ENCODE measurements at regions not wholly inside any gene's neighbourhood (a gene's known extent, or its start where the extent isn't known, plus 50 kb on each side); places are given as distances from the start of the nearest gene placed in this dataset.
"Not testable (repeated sequence)": the region's sequence is repeated elsewhere in the genome, so short reads cannot be mapped to it uniquely, and the experiment has no call there.

DNA sequence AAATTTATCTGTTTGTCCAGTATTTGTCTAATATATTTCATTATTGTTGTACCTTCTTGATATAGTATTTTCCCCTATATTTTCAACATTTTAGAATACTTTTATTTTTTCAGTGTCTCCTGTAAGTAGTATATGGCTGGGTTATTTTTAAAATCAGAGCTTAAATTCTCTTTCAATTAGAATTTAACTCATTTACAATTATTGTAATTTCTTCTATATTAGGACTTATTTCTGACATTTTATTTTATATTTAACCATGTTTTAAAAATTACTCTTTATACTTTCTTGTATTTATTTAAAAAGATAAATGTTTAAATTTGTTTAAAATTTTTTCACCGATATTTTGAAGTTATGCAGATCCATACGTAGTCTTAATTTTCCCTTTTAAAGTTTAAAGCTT lies 220.0 kb upstream of the NPVF start:
- TF ChIP-seq POLR2A (IDR thresholded peaks at IDR 0.05; ENCODE audit: low read depth, low read length) (no peak), TAF1 (IDR thresholded peaks at IDR 0.05; ENCODE audit: low read depth, low read length) (no peak), SPI1 (IDR thresholded peaks at IDR 0.05; ENCODE audit: low read depth, low read length) (no peak), PAX5 (IDR thresholded peaks at IDR 0.05; ENCODE audit: insufficient read depth, low read length, severe bottlenecking) (no peak), POLR2AphosphoS5 (IDR thresholded peaks at IDR 0.05; ENCODE audit: low read depth, low read length) (no peak), POU2F2 (IDR thresholded peaks at IDR 0.05; ENCODE audit: low read depth, low read length) (no peak)
- DNase-seq (ENCODE audit: insufficient read length, low spot score) (no peak), FAIRE-seq (no peak)

DNA sequence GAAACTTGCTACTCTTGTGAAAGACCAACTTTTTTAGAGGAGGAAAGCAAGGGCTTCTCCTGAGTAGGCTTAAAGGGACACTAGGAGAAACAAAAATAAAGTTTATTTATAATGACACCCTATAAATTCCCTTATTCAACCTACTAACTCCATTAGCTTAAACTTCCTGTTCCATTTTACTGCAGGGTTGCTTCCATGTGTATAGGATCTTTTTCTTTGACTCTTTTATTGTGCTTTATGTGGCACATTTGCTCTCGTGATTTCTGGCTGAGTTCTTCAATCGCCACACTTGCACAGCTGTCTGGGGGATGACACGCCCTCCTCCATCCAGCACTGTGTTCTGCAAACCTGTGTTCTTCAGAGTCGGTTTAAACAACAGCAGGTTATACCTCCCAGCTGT lies 225.7 kb upstream of the NPVF start:
- TF ChIP-seq POLR2A (IDR thresholded peaks at IDR 0.05; ENCODE audit: low read depth, low read length): no peak
- no peak for TF ChIP-seq SPI1 (IDR thresholded peaks at IDR 0.05; ENCODE audit: low read depth, low read length)
- no peak for TF ChIP-seq POLR2AphosphoS5 (IDR thresholded peaks at IDR 0.05; ENCODE audit: low read depth, low read length)
- TF ChIP-seq PAX5 (IDR thresholded peaks at IDR 0.05; ENCODE audit: insufficient read depth, low read length, severe bottlenecking): no peak
- TF ChIP-seq POU2F2 (IDR thresholded peaks at IDR 0.05; ENCODE audit: low read depth, low read length): no peak
- no peak for TF ChIP-seq TAF1 (IDR thresholded peaks at IDR 0.05; ENCODE audit: low read depth, low read length)
- FAIRE-seq (no peak), DNase-seq (ENCODE audit: insufficient read length, low spot score) (no peak)

DNA sequence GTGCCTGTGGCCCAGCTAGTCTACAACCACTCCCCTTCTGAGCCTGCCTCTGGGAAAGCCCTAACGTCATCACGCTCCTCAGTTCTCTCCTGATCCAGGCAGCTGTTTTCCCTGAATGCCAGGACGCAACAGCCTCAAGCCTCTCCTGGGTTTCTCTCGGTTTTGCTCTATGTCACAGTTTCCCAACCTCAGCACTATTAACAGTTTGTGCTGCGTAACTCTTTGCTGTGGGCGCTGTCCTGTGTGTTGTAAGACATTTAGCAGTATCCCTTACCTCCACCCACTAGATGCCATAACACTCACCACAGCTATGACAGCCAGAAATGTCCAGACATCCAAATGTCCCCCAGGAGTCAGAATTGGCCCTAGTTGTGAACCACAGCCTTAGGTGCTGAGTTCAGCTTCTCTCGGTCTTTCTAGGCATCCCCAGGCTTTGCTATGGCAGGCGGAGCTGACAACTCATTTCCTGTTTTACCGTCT lies 226.3 kb upstream of the NPVF start:
- no peak for DNase-seq (ENCODE audit: insufficient read length, low spot score)
- TF ChIP-seq SPI1 (IDR thresholded peaks at IDR 0.05; ENCODE audit: low read depth, low read length) (no peak), POLR2A (IDR thresholded peaks at IDR 0.05; ENCODE audit: low read depth, low read length) (no peak), POLR2AphosphoS5 (IDR thresholded peaks at IDR 0.05; ENCODE audit: low read depth, low read length) (no peak), POU2F2 (IDR thresholded peaks at IDR 0.05; ENCODE audit: low read depth, low read length) (no peak), TAF1 (IDR thresholded peaks at IDR 0.05; ENCODE audit: low read depth, low read length) (no peak), PAX5 (IDR thresholded peaks at IDR 0.05; ENCODE audit: insufficient read depth, low read length, severe bottlenecking) (no peak)
- no peak for FAIRE-seq

DNA sequence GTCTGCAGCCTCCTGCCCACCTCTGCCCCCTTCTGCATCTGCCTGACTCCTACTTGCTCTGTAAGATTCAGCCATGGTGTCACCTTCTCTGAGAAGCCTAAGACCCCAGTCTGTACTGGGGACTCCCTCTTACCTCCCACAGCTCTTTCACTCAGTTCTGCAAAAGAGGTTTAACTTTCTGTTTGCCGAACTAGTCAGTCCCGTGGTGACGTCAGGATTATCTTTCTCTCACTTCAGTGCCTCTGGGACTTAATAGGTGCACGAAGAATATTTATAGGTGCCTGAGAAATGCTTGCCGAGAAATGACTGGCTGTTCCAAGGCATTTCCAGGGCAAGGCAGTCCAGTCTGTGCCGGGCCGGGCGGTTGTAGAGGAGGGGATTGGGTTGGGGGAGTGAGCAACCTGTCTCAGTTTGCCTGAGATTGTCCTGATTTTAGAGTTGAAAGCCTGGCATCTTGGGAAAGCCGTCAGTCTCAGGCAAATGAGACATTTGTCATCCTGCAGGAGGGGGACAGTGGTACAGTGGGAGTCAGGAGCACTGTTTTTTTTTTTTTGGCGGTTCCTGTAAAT lies 227.5 kb upstream of the NPVF start:
- no peak for DNase-seq (ENCODE audit: insufficient read length, low spot score)
- TF ChIP-seq SPI1 (IDR thresholded peaks at IDR 0.05; ENCODE audit: low read depth, low read length) (no peak), POU2F2 (IDR thresholded peaks at IDR 0.05; ENCODE audit: low read depth, low read length) (no peak), TAF1 (IDR thresholded peaks at IDR 0.05; ENCODE audit: low read depth, low read length) (no peak), POLR2A (IDR thresholded peaks at IDR 0.05; ENCODE audit: low read depth, low read length) (no peak)
- FAIRE-seq: no peak

DNA sequence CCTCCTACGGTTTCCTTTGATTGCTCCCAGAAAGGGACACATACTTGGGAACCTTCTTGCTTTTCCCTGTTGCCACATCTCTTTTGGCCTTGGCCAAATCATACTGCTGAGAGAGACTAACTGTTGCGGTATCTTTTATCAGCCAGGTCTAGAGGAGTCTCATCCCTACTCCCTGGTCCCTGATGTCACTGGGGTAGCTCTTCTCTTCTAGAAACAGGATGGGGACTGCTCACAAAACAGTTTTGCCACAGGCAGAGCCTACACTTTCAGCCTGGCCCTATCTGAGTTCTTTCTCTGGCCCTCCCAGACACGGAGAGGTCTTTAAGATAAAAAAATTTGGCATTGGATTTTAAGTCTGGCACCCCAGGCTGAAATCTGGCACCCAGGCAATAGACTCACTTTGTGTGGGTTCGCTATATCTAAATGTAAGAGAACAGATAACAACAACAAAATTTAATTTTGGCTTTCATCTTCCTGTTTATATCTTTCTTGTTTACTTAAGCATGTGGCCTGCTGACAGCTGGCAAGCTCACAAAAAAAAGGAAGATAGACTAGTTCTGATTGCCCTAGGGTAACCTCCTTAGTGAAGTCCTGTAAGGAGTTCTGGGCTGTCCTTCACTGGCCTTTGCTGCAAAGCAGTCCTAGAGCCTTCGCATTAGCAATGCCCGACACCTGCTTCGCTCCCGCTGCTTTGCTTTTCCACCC lies 228.3 kb upstream of the NPVF start:
- TF ChIP-seq POU2F2 (IDR thresholded peaks at IDR 0.05; ENCODE audit: low read depth, low read length): no peak
- TF ChIP-seq PAX5 (IDR thresholded peaks at IDR 0.05; ENCODE audit: insufficient read depth, low read length, severe bottlenecking): no peak
- no peak for TF ChIP-seq TAF1 (IDR thresholded peaks at IDR 0.05; ENCODE audit: low read depth, low read length)
- TF ChIP-seq SPI1 (IDR thresholded peaks at IDR 0.05; ENCODE audit: low read depth, low read length): no peak
- TF ChIP-seq POLR2A (IDR thresholded peaks at IDR 0.05; ENCODE audit: low read depth, low read length): no peak
- no peak for FAIRE-seq
- no peak for DNase-seq (ENCODE audit: insufficient read length, low spot score)

DNA sequence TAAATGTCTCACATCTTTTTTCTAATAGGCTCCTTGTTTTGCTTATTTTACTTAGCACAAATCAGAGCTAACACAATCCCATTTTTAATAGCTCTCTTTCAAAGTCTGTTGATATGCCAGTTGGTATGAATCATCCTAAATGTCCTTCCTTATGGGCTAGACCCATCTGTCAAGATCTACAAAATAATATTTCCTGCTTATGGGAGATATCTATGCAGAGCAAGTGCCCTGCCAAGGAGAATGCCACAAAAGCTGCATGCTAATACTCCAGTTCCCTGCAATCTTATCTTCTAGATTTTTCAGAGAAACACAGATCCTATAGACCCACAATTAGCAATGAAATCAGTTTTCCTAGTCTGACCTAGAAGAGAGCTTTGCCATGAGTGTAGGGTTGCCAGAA lies 230.8 kb upstream of the NPVF start:
- TF ChIP-seq POU2F2 (IDR thresholded peaks at IDR 0.05; ENCODE audit: low read depth, low read length) (no peak), SPI1 (IDR thresholded peaks at IDR 0.05; ENCODE audit: low read depth, low read length) (no peak), POLR2AphosphoS5 (IDR thresholded peaks at IDR 0.05; ENCODE audit: low read depth, low read length) (no peak), POLR2A (IDR thresholded peaks at IDR 0.05; ENCODE audit: low read depth, low read length) (no peak), PAX5 (IDR thresholded peaks at IDR 0.05; ENCODE audit: insufficient read depth, low read length, severe bottlenecking) (no peak), TAF1 (IDR thresholded peaks at IDR 0.05; ENCODE audit: low read depth, low read length) (no peak)
- no peak for DNase-seq (ENCODE audit: insufficient read length, low spot score)
- no peak for FAIRE-seq

DNA sequence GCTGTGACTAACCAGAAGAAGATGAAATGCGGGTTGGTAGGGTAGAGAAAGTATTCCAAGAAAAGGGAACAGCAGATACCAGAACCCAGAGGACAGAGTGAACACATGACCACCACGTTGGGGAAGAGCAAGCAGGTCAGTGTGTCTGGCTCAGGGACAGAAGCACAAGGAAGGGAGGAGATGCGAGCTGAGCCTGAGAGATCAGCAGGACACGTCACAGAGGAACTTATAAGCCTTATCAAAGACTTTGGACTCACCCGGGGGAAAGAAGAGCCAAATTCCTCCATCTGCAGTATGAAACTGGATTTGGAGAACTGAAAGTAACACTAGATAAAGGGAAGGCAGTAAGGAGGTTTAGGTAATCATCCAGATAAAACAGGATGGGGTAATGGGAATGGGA lies 232.1 kb upstream of the NPVF start:
- TF ChIP-seq POLR2AphosphoS5 (IDR thresholded peaks at IDR 0.05; ENCODE audit: low read depth, low read length): no peak
- no peak for TF ChIP-seq TAF1 (IDR thresholded peaks at IDR 0.05; ENCODE audit: low read depth, low read length)
- TF ChIP-seq PAX5 (IDR thresholded peaks at IDR 0.05; ENCODE audit: insufficient read depth, low read length, severe bottlenecking): no peak
- no peak for TF ChIP-seq POLR2A (IDR thresholded peaks at IDR 0.05; ENCODE audit: low read depth, low read length)
- TF ChIP-seq SPI1 (IDR thresholded peaks at IDR 0.05; ENCODE audit: low read depth, low read length): no peak
- TF ChIP-seq POU2F2 (IDR thresholded peaks at IDR 0.05; ENCODE audit: low read depth, low read length): no peak
- FAIRE-seq (no peak), DNase-seq (ENCODE audit: insufficient read length, low spot score) (no peak)

DNA sequence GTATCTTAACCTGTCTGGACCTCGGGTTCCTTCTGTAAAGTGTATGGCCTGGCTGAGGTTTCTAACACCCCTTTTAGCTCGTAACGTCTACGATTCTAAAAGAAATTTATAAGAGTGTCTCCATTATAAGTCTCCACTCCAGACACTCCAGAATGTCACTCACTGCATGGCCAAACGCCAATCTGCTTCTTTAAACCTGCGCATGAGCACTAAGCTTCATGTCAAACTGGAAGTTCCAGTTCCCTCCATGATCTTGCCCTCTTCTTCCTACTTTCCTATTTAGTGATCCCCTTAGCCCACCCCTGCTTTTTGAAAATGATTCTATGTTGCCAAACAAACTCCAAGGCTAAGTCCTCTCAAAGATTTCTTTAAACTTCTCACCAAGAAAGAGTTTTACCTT lies 241.4 kb upstream of the NPVF start:
- TF ChIP-seq POLR2AphosphoS5 (IDR thresholded peaks at IDR 0.05; ENCODE audit: low read depth, low read length) (no peak), PAX5 (IDR thresholded peaks at IDR 0.05; ENCODE audit: insufficient read depth, low read length, severe bottlenecking) (no peak), POLR2A (IDR thresholded peaks at IDR 0.05; ENCODE audit: low read depth, low read length) (no peak), POU2F2 (IDR thresholded peaks at IDR 0.05; ENCODE audit: low read depth, low read length) (no peak), TAF1 (IDR thresholded peaks at IDR 0.05; ENCODE audit: low read depth, low read length) (no peak), SPI1 (IDR thresholded peaks at IDR 0.05; ENCODE audit: low read depth, low read length) (no peak)
- no peak for DNase-seq (ENCODE audit: insufficient read length, low spot score)
- FAIRE-seq: no peak

DNA sequence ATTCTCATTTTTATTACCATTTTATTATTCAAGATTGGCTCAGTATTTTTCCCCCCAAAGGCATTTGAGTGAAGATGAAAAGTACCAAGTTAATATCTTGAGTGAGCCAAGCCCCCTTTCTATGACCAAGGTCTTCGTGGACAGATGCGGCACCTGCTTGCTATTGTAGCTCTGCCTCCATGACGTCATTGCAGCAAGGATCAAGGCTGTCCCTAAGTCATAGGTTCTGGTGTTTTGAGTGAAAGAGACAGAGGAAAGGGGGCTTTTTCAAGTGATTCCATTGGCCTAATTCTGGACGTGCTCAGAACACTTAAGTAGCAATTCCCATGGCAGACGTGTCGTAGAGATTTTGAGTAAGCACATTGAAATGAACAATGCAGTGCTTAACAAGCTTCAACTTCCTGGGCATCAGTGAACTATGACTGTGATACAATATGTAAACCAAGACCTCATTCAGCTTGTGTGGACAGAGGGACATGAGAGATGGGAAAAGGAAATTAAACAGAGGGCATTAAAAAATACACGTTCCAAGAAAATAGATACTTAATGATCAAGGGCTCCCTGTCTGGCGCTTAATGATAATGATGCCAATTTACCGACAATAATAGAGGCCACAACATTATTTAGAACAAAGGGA lies 248.7 kb upstream of the NPVF start:
- FAIRE-seq (no peak), DNase-seq (ENCODE audit: insufficient read length, low spot score) (no peak)
- no peak for TF ChIP-seq TAF1 (IDR thresholded peaks at IDR 0.05; ENCODE audit: low read depth, low read length)
- no peak for TF ChIP-seq POU2F2 (IDR thresholded peaks at IDR 0.05; ENCODE audit: low read depth, low read length)
- no peak for TF ChIP-seq SPI1 (IDR thresholded peaks at IDR 0.05; ENCODE audit: low read depth, low read length)
- TF ChIP-seq POLR2AphosphoS5 (IDR thresholded peaks at IDR 0.05; ENCODE audit: low read depth, low read length): no peak
- TF ChIP-seq POLR2A (IDR thresholded peaks at IDR 0.05; ENCODE audit: low read depth, low read length): no peak
- TF ChIP-seq PAX5 (IDR thresholded peaks at IDR 0.05; ENCODE audit: insufficient read depth, low read length, severe bottlenecking): no peak

DNA sequence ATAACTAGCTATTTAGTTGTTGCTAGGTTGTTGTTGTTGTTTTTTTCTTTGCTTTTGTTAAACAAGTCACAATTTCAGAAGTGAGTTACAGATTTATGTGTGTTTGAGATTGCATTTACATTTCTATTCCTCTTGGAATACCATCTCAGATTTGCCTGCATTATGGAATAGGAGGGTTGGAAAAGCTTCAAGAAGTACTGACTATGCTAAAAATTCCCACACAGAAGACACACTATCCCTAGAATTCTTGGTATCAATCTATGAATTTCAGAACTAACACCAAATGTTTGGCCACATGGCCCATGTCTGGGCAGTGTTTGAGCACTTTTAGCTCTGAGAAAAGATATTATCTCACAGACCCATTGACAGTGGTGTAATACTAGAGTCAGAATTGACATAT lies 249.9 kb upstream of the NPVF start:
- not testable (repeated sequence) for FAIRE-seq

More for the DNA sequence above, 249.9 kb upstream of the NPVF start:
- DNase-seq (ENCODE audit: insufficient read length, low spot score): not testable (repeated sequence)
